Activated naive CD8-positive, alpha-beta T cell treated with anti-CD3 and anti-CD28 coated beads, Interleukin-2, amount 50 U/mL, for 24 hours (primary cell): ENCODE measurements at regions not wholly inside any gene's neighbourhood (a gene's known extent, or its start where the extent isn't known, plus 50 kb on each side); places are given as distances from the start of the nearest gene placed in this dataset.
"Not testable (repeated sequence)": the region's sequence is repeated elsewhere in the genome, so short reads cannot be mapped to it uniquely, and the experiment has no call there.

Source experiments
- ATAC-seq: fragments of 150-1000 bp; cut with Tn5 transposase; one replicate; pipeline ENCODE4 v1.10.0; 2021
- DNase-seq: peaks from one replicate; pipeline ENCODE4 v3.0.0; 2021
- H3K27ac Mint-ChIP-seq: one replicate; pipeline ENCODE4 v1.8.0; 2021; ENCODE audit warnings: mild to moderate bottlenecking, mixed read lengths
- H3K27me3 Mint-ChIP-seq: one replicate; pipeline ENCODE4 v1.8.0; 2021; ENCODE audit warnings: mixed read lengths
- H3K36me3 Mint-ChIP-seq: one replicate; pipeline ENCODE4 v1.8.0; 2021; ENCODE audit warnings: low read depth, mixed read lengths
- H3K4me1 Mint-ChIP-seq: one replicate; pipeline ENCODE4 v1.8.0; 2021; ENCODE audit warnings: mixed read lengths
- H3K4me3 Mint-ChIP-seq: one replicate; pipeline ENCODE4 v1.8.0; 2021; ENCODE audit warnings: mild to moderate bottlenecking, moderate library complexity, mixed read lengths
- H3K9me3 Mint-ChIP-seq: one replicate; pipeline ENCODE4 v1.8.0; 2021; ENCODE audit warnings: mixed read lengths

DNA sequence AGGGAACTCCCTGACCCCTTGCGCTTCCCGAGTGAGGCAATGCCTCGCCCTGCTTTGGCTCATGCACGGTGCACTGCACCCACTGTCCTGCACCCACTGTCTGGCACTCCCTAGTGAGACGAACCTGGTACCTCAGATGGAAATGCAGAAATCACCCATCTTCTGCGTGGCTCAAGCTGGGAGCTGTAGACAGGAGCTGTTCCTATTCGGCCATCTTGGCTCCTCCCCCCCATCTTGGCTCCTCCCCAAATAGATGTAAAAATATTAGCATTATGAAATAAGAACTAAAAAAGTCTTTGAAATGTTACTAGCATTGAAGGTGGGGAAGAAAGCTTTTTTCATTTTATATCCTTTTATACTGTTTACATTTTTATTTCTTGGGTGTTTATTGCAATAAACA, 525.9 kb upstream of the PPP2R3A start:
- not testable (repeated sequence) for H3K27me3 Mint-ChIP-seq, H3K9me3 Mint-ChIP-seq, H3K4me1 Mint-ChIP-seq, ATAC-seq, H3K36me3 Mint-ChIP-seq, H3K4me3 Mint-ChIP-seq, H3K27ac Mint-ChIP-seq, DNase-seq

DNA sequence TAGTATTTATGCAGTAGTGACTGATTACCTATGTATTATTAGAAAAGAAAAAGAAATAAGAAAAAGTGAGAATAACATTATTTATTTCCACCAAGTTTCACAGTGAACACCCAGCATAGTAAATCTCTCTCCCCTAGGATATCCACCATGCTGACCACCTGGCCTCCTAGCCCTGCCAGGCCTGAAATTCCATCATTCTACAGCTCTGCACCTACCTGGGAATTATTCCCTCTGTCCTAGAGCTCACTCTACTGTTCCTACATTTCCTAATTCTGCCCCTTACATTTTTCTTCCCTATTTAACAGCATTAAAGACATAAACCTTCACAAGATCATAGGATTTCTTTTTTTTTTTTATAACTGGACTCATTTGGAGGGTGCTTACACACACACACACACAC, 525.3 kb upstream of the PPP2R3A start:
- H3K27me3 Mint-ChIP-seq = no peaks in the 10 kb centered on the region
- no peak for DNase-seq
- no peak overlapping the region for H3K4me3 Mint-ChIP-seq
- no peak for ATAC-seq
- no peaks in the 10 kb centered on the region for H3K4me1 Mint-ChIP-seq
- H3K36me3 Mint-ChIP-seq = no peaks in the 10 kb centered on the region
- no peak overlapping the region for H3K27ac Mint-ChIP-seq
- H3K9me3 Mint-ChIP-seq = no peaks in the 10 kb centered on the region

DNA sequence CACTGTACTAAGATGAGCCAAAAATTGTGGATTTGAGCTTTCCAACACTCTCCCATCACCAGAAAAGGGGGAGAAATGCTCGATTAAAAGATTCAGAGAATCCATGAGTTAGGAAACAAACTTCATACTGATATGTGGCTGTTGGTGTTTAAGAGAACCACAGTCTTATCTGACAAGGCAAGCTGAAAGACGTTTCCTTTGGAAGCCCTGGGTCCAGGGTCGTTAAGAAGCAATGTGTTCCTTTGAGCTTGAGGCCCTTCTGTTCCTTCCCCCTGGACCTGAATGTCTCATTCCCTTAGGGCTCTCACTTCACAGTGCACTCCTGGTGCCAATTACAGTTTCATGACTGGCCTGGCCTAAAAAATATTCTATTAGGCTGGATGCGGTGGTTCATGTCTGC, 524.8 kb upstream of the PPP2R3A start:
- Mint-ChIP-seq H3K27ac (no peak overlapping the region), H3K36me3 (no peaks in the 10 kb centered on the region), H3K4me3 (no peak overlapping the region), H3K27me3 (no peaks in the 10 kb centered on the region), H3K9me3 (no peaks in the 10 kb centered on the region), H3K4me1 (no peaks in the 10 kb centered on the region)
- ATAC-seq = no peak
- no peak for DNase-seq

DNA sequence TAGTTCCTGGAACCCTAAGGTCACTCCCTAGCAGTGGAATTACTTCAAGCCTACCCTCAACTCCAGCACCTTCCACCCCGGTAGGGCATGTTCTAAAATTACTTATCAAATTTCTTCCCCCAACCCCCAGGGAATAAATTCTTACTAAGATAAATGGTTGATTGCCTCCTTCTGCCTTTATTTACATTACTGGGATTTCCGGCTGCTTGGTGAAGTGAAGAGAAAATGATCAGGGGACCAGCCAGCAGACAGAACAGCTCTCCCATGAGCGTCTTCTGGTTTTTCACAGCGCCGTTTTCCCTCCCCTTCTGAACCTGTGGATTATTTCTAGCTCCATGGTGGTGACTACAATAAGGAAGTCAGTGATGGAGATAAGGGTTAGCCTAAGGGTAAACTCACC, 521.5 kb upstream of the PPP2R3A start:
- DNase-seq = no peak
- no peaks in the 10 kb centered on the region for H3K27me3 Mint-ChIP-seq
- no peaks in the 10 kb centered on the region for H3K9me3 Mint-ChIP-seq
- no peaks in the 10 kb centered on the region for H3K36me3 Mint-ChIP-seq
- no peaks in the 10 kb centered on the region for H3K4me1 Mint-ChIP-seq
- no peak for ATAC-seq
- no peak overlapping the region for H3K27ac Mint-ChIP-seq
- H3K4me3 Mint-ChIP-seq = no peak overlapping the region

DNA sequence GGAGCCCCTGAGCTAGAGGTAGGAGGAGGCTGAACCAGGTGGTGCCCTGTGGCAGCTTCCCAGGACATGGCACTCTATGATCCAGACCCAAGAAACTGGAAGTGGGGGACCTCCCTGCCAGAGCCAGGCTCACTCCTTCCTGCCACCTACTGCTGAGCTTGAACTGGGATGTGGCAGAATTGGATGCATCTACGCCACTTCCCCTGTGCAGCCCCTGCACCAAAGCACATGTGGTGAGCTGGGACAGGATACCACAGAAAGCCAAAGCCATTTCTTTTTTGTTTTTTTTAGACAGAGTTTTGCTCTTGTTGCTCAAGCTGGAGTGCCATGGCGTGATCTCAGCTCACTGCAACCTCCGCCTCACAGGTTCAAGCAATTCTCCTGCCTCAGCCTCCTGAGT, 518.0 kb upstream of the PPP2R3A start:
- no peak overlapping the region for H3K4me3 Mint-ChIP-seq
- H3K27me3 Mint-ChIP-seq = no peaks in the 10 kb centered on the region
- H3K27ac Mint-ChIP-seq = no peak overlapping the region
- no peaks in the 10 kb centered on the region for H3K4me1 Mint-ChIP-seq
- ATAC-seq = no peak
- no peaks in the 10 kb centered on the region for H3K36me3 Mint-ChIP-seq
- H3K9me3 Mint-ChIP-seq = no peaks in the 10 kb centered on the region
- DNase-seq = no peak

DNA sequence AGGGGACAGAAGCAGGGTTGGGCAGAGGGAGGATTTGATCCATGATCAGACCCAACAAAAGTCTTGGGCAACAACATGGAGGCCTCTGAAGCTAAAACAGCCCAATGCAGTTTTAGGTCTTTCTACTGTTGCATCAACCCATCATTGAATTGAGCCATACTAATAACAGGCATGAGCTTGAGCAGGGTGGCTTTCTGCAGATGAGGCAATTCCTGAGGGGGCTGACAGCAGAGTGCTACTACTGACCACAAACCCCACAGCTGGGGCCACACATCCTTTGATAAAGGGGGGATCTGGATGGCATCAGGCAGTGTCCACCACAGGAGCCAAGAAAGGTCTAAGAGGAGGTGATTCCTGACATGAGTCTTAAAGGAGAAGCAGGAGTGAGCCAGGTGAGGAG, 517.0 kb upstream of the PPP2R3A start:
- no peak overlapping the region for H3K4me3 Mint-ChIP-seq
- ATAC-seq = no peak
- no peak overlapping the region for H3K27ac Mint-ChIP-seq
- no peaks in the 10 kb centered on the region for H3K4me1 Mint-ChIP-seq
- H3K27me3 Mint-ChIP-seq = no peaks in the 10 kb centered on the region
- H3K9me3 Mint-ChIP-seq = no peaks in the 10 kb centered on the region
- DNase-seq = no peak
- no peaks in the 10 kb centered on the region for H3K36me3 Mint-ChIP-seq

DNA sequence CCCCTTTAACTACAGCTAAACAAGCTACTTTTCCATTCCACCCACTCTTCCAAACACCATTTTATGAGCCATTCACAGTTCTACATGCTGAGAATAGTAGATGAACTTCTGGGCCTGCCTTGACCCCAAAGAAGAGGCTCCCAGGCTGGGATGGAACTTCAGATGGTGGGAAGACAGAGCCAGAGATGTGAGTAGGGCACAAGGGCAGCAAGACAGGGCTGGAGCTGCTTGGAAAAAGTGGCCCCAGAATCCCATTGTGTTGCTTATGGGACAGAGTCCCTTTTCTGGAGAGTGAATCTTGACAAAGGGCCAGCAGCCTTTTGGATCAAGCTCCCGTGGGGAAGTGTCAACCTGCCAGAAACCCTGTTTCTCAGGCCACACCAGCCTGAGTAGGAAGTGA, 516.5 kb upstream of the PPP2R3A start:
- Mint-ChIP-seq H3K27ac (no peak overlapping the region), H3K9me3 (peaks cover 3% of the 10 kb centered on the region)

DNA sequence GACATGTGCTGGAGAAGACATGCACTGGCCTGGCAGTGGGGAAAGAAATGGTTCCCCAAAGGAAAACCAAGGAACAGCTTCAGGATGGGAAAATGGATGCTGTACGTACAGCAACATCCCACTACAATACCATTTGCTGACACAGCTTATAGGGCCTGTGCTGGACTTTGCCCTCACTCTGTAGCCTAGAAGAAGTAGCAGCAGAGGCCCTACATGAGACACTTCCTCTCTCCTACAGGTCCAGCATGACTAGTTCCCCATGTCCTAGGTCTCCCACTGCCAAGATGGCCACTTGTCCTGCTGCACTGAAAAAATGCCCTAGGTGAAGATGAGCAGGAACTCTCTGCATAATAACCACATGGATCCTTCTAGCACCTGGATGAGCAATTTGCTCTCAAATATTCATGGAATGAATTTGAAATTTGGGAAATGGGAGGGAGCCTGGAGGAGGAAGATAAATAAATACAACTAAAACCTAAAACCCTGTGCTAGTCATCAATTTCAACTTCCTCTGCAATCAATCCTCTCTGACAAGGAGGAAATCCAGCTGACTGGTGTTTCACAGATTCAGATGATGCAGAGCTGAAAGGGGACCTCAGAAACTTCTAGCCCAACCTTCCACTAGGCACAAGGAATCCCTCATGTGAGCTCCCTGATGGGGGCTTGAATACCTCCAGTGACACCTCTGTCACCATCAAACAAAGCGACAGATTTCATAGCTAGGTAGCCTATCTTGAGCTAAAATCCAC, 514.3 kb upstream of the PPP2R3A start:
- DNase-seq = no peak
- Mint-ChIP-seq H3K27ac (no peak overlapping the region), H3K27me3 (peaks cover 2% of the 10 kb centered on the region), H3K36me3 (no peaks in the 10 kb centered on the region), H3K4me3 (no peak overlapping the region), H3K9me3 (peaks cover 4% of the 10 kb centered on the region), H3K4me1 (no peaks in the 10 kb centered on the region)
- ATAC-seq = no peak

More for the DNA sequence above, 516.5 kb upstream of the PPP2R3A start:
- DNase-seq = no peak
- Mint-ChIP-seq H3K27me3 (no peaks in the 10 kb centered on the region), H3K4me3 (no peak overlapping the region), H3K4me1 (no peaks in the 10 kb centered on the region), H3K36me3 (no peaks in the 10 kb centered on the region)
- no peak for ATAC-seq

DNA sequence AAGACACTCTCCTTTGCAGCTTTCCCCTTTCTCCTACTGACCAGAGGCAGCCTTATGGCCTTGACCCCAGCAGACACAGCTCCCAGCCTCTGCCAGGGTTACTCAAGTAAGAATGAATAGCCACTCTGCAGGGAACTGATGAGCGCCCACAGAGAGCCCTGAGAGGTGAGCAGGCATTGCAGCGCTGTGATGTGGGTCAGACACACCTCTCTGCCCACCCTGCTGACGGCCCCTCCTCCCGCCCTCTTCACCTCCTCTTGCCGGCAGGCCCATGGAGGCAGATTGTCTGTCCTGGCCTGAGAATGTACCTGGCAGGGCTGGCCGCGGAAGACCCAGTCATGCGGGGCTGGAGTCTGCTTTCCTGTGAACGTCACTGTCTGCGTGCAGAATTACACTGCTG, 512.6 kb upstream of the PPP2R3A start:
- ATAC-seq = no peak
- Mint-ChIP-seq H3K36me3 (no peaks in the 10 kb centered on the region), H3K27ac (no peak overlapping the region), H3K4me1 (no peaks in the 10 kb centered on the region), H3K27me3 (peaks cover 4% of the 10 kb centered on the region), H3K9me3 (peaks cover 4% of the 10 kb centered on the region), H3K4me3 (no peak overlapping the region)
- DNase-seq = no peak

DNA sequence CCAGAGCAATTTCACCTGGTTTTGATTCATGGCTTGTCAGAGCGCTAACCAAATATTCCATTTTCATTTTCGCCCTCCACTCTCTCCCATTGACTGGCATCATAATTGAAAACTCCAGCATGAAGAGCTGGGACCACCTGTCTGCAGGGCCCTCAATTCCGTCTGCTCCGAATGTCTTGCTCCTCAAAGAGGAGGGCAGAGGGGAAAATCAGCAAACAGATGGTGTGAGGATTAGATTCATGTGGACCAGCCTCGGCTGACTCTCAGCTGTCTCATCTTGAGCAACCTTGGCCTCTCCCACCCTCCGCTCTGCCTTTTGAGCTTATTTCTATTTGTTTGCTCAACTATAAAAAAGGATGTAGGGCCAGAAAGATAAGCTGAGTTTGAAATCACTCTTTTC, 512.2 kb upstream of the PPP2R3A start:
- Mint-ChIP-seq H3K36me3 (no peaks in the 10 kb centered on the region), H3K27me3 (peaks cover 4% of the 10 kb centered on the region), H3K27ac (no peak overlapping the region), H3K4me3 (no peak overlapping the region), H3K9me3 (peaks cover 4% of the 10 kb centered on the region), H3K4me1 (no peaks in the 10 kb centered on the region)
- DNase-seq (no peak), ATAC-seq (no peak)

DNA sequence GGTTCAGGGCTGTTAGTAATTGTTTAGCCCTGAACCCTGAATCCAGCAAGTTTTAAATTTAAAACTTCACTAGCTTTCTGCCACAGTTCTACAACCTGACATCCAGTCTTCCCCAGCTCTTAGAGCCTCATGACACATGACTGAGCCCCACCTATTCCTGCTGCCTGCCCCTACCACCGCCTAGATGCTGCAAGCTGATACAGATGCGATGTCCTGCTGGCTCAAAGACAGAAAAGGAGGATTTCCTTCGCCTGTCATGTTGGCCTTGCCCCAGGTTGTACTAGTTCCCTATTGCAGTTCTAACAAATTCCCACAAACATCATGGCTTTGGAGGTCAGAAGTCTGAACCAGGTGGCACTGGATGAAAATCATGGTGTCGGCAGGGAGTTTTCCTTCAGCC, 510.6 kb upstream of the PPP2R3A start:
- DNase-seq (no peak), ATAC-seq (no peak)
- Mint-ChIP-seq H3K4me1 (no peaks in the 10 kb centered on the region), H3K27me3 (peaks cover 4% of the 10 kb centered on the region), H3K27ac (no peak overlapping the region), H3K4me3 (no peak overlapping the region), H3K36me3 (no peaks in the 10 kb centered on the region), H3K9me3 (peaks cover 4% of the 10 kb centered on the region)

DNA sequence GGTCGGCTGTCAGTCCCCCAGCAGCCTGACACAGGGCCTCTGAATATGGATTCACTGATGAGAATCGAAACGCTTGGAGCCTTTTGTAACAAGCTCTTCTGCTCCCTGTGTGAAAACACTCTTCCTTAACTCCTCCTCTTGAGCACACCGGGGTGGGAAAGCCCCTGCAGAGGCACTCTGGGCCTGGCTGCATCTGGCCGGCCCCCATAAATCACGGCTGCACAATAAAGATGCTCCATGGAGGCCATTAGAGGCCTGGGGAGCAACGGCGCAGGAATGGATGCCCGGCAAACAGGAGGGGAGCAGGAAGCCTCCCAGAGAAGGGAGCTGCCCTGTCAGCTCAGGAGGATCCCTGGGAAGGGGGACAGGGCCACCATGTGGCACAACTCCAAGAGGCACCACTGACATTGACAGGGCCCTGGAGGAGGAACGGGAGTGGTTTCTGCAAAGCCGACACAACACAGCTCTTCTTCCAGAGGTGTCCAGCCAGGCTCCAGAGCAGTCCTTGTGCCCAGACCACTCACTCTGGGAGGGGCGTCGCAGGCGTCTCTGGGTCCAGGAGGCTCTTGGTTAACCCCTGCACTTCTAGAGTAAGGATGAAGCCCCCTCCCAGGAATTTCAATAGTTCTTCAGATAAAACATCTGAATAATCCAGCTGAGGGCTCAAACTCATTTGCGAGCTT, 509.3 kb upstream of the PPP2R3A start:
- ATAC-seq (no peak), DNase-seq (no peak)
- Mint-ChIP-seq H3K27ac (no peak overlapping the region), H3K27me3 (peaks cover 4% of the 10 kb centered on the region), H3K36me3 (no peaks in the 10 kb centered on the region), H3K4me3 (no peak overlapping the region), H3K9me3 (peaks cover 4% of the 10 kb centered on the region), H3K4me1 (no peaks in the 10 kb centered on the region)

DNA sequence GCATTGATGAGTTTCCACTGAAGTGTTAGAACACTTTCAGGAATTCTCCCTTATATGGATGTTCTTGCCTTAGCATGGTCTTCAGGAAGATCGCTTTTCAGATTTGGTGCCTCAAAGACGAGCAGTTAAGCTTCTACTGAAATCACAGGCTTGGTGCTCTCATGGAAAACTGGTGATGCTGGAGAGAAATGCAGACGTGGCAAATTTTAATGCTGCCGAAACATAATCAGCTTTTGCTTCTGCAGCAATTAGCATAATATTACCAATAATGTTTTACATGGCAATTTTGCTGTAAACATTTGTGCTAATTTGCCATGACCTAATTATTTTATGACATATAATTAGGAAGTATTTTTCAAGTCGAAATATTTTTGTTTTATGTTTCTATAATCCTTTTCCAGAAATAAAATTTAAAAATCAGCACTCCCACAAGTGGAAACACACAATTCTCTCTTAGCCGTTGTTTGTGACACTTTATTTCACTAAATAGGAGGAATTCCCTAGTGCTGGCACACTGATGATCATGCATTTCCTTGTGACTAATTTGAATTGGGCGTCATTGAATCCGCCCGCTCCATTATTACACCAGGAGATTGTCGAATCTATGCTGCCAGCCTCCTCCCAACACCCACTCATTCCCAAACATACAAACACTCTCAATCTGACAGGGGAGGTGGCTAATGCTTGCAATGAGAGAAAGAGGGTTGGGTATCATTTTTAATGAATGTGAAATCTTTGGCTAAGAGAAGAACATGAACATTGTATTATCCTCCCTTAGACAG, 506.8 kb upstream of the PPP2R3A start:
- H3K4me1 Mint-ChIP-seq = no peaks in the 10 kb centered on the region
- ATAC-seq = no peak
- H3K4me3 Mint-ChIP-seq = no peak overlapping the region
- H3K27ac Mint-ChIP-seq = no peak overlapping the region
- H3K27me3 Mint-ChIP-seq = peaks cover 4% of the 10 kb centered on the region
- DNase-seq = no peak
- no peaks in the 10 kb centered on the region for H3K36me3 Mint-ChIP-seq
- peaks cover 4% of the 10 kb centered on the region for H3K9me3 Mint-ChIP-seq

DNA sequence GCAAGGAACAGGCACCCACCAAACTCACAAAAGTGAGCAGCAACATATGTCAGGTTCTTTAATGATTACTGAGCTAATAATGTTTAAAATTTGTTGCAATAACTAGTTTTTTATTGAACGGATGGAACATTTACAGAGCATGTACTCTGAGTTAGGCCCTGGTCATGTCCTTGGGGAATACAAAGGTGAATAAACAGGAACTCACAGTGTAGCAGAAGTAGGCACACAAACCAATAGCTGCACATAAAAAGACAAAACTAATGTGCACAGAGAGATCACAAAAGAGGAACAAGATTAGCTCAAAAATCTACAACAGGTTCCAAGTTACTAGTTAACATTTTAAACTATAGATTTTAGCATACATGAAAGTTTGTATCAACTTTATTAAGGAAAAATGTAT, 505.3 kb upstream of the PPP2R3A start:
- ATAC-seq = no peak
- H3K4me3 Mint-ChIP-seq = no peak overlapping the region

DNA sequence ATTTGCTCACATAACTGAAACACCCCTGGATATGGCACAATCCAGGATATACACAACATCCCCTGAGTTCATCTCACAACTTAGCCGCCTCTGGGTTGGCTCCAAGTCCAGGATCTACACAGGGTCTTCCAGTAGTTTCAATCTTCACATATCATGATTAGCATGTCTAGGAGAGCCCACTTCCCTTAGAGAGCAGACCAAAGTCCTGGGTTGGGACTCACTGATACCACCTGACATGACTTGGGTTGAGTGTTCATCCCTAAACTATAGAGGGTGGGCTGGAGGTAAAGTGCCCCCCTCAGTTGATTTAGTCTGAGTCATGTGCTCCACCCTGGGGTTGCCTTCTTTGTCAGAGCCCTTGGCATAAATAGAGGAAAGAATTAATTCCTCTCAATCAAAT, 493.6 kb upstream of the PPP2R3A start:
- no peak for ATAC-seq
- no peaks in the 10 kb centered on the region for H3K36me3 Mint-ChIP-seq
- H3K4me3 Mint-ChIP-seq = no peak overlapping the region
- H3K4me1 Mint-ChIP-seq = no peaks in the 10 kb centered on the region
- DNase-seq = no peak
- H3K9me3 Mint-ChIP-seq = no peaks in the 10 kb centered on the region
- no peak overlapping the region for H3K27ac Mint-ChIP-seq
- H3K27me3 Mint-ChIP-seq = no peaks in the 10 kb centered on the region

More for the DNA sequence above, 505.3 kb upstream of the PPP2R3A start:
- Mint-ChIP-seq H3K27ac (no peak overlapping the region), H3K4me1 (no peaks in the 10 kb centered on the region), H3K27me3 (peaks cover 4% of the 10 kb centered on the region), H3K36me3 (no peaks in the 10 kb centered on the region), H3K9me3 (no peaks in the 10 kb centered on the region)
- DNase-seq = no peak
